ENCODE measurements at regions not wholly inside any gene's neighbourhood (a gene's known extent, or its start where the extent isn't known, plus 50 kb on each side); places are given as distances from the start of the nearest gene placed in this dataset.
"Not testable (repeated sequence)": the region's sequence is repeated elsewhere in the genome, so short reads cannot be mapped to it uniquely, and the experiment has no call there.

DNA sequence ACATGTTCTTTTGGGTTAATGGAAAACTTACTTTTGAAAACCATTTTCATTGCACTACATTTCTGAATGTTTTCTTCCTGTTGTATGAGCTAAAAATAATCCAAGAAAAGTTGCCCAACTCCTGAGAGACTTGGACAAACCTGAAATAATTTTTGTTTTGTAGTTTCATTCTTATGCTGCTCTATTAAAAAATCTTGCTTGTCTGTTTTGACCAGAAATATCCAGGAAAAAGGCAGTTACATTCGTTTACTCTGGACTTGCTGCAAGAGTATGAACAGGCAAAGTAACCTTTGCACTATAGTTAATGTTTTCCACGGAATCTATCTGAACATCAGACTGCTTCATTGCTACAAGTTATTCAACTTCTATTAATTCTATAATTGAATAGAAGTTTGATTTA is 200.1 kb upstream of the DAB2 start:
- H3K36me3 Mint-ChIP-seq (ENCODE audit: insufficient read depth in 2 of 2): no peaks in the 10 kb centered on the region
- H3K9me3 Mint-ChIP-seq: no peaks in the 10 kb centered on the region
- ATAC-seq (replicated peaks in 1 of 2): no peak
- peaks cover 13% of the 10 kb centered on the region for H3K27me3 Mint-ChIP-seq (ENCODE audit: low read depth)
- H3K4me3 Mint-ChIP-seq: no peak overlapping the region
- H3K27ac Mint-ChIP-seq: no peak overlapping the region
- DNase-seq: no peak
- no peaks in the 10 kb centered on the region for H3K4me1 Mint-ChIP-seq (ENCODE audit: low read depth)

DNA sequence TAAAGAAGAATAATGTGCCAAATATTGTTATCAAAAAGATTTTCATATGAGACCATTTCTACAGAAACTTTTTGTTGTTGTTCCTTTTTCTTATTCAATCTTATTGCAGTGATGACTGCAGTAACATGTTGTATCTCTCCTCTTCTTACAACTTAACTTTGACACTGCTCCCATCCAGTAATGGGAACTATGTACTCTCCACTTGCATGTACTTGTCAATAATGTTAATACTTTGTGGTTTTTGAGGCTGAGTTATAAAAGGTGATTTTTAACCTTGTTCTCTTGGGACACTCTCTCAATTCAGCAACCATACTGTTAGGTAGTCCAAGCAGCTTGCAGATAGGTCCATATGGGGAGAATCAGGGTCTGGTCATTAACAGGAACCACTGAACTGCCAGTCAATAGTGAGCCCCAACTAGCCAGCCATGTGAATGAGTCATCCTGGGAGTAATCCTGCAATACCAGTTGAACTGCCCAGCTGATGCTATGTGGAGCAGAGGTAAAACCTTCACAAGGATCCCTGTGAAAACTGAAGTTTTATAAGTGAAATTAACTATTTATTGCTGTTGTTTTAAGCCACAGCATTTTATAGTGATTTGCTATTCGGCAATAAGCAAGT is 199.6 kb upstream of the DAB2 start:
- Mint-ChIP-seq H3K27ac (no peak overlapping the region), H3K9me3 (no peaks in the 10 kb centered on the region), H3K4me1 (ENCODE audit: low read depth) (no peaks in the 10 kb centered on the region), H3K27me3 (ENCODE audit: low read depth) (peaks cover 14% of the 10 kb centered on the region), H3K36me3 (ENCODE audit: insufficient read depth in 2 of 2) (no peaks in the 10 kb centered on the region), H3K4me3 (no peak overlapping the region)
- ATAC-seq (replicated peaks in 1 of 2) (no peak), DNase-seq (no peak)

DNA sequence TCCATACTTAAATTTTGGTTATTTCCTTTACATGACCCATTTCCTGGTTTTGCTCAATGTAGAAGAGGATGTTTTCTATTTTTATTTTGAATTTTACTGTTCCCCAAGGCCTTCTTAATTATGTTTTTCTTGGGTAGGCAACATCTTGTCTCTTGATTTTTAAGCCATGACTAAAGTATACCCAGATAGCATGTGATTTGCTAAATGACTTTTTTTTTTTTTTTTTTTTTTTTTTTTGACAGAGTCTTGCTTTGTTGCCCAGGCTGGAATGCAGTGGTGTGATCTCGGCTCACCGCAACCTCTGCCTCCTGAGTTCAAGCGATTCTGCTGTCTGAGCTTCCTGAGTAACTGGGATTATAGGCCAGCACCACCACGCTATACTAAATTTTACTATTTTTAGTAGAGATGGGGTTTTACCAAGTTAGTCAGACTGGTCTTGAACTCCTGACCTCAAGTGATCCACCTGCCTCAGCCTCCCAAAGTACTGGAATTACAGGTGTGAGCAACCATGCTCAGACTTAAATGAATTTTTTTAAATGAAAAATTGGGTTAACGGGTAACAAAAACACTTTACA is 198.6 kb upstream of the DAB2 start:
- H3K36me3 Mint-ChIP-seq (ENCODE audit: insufficient read depth in 2 of 2): no peaks in the 10 kb centered on the region
- H3K27ac Mint-ChIP-seq: no peak overlapping the region
- ATAC-seq (replicated peaks in 1 of 2): no peak
- H3K9me3 Mint-ChIP-seq: no peaks in the 10 kb centered on the region
- no peak for DNase-seq
- peaks cover 19% of the 10 kb centered on the region for H3K27me3 Mint-ChIP-seq (ENCODE audit: low read depth)
- H3K4me3 Mint-ChIP-seq: no peak overlapping the region
- no peaks in the 10 kb centered on the region for H3K4me1 Mint-ChIP-seq (ENCODE audit: low read depth)

DNA sequence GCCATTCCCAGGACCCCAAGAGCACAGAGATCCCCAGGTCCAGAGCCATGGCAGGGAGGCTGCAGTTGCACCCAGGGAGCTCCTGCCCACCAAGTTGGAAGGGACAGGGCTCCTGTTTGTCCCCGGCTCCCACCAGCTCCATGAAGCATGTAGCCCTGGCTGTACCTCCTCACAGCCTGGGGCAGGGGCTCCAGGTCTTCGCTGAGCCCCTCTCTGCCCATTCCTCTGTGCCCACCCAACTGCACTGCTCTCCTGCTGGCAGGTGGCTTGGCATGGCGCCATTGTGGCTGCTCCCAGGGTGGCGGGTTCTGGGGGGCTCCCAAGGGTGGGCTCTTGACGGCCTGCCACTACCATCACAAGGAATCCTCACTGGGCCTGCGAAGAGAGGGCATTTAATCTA is 197.5 kb upstream of the DAB2 start:
- Mint-ChIP-seq H3K9me3 (no peaks in the 10 kb centered on the region), H3K36me3 (ENCODE audit: insufficient read depth in 2 of 2) (no peaks in the 10 kb centered on the region), H3K27me3 (ENCODE audit: low read depth) (peaks cover 19% of the 10 kb centered on the region), H3K27ac (no peak overlapping the region), H3K4me3 (no peak overlapping the region), H3K4me1 (ENCODE audit: low read depth) (no peaks in the 10 kb centered on the region)
- DNase-seq (no peak), ATAC-seq (replicated peaks in 1 of 2) (no peak)

DNA sequence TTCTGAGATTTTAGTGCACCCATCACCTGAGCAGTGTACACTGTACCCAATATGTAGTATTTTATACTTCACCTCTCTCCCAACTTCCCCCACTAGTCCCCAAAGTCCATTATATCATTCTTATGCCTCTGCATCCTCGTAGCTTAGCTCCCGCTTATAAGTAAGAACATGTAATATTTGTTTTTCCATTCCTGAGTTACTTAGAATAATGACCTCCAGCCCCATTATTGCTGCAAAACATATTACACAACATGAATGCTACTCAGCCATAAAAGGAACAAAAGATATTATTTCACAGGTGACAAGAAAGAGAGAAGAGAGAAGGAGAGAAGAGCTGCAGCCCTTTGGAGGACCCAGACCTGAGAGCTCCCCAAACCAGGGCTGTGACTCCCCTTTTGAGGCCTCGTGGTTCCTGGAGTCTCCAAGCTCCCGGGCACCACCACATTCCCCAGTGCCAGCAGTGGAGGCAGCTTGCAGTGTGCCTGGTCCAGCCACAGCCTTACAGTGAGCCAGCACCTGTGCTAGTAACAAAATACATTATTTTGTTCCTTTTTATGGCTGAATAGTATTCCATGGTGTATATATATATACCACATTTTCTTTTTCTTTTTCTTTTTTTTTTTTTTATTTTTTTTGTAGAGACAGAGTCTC is 194.5 kb upstream of the DAB2 start:
- no peak overlapping the region for H3K27ac Mint-ChIP-seq
- no peak for DNase-seq
- peaks cover 13% of the 10 kb centered on the region for H3K27me3 Mint-ChIP-seq (ENCODE audit: low read depth)
- no peak overlapping the region for H3K4me3 Mint-ChIP-seq
- no peaks in the 10 kb centered on the region for H3K4me1 Mint-ChIP-seq (ENCODE audit: low read depth)
- no peaks in the 10 kb centered on the region for H3K36me3 Mint-ChIP-seq (ENCODE audit: insufficient read depth in 2 of 2)
- no peaks in the 10 kb centered on the region for H3K9me3 Mint-ChIP-seq
- ATAC-seq (replicated peaks in 1 of 2): no peak

- no peak for ATAC-seq (replicated peaks in 1 of 2)
Measured at GRCh38 chr5:39618391-39618790, 193.6 kb upstream of the DAB2 start.

DNA sequence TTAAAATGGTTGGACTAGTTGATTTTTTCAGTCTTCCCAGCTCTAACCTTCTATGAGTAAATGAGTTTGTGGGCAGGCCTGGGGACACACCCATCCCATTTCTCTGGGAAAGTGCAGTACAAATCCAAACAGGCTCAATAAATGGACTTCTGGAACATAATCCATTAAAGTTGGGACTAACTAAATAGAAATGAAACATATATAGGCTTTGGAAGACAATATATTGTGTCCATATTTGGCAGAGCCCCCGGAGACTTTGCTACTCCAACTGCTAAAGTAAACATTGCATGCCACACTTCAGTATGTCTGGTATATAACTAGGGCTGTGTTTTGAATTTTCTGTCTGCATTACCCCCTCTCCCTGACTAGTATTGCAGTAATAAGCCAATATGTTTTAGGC is 191.4 kb upstream of the DAB2 start:
- Mint-ChIP-seq H3K27me3 (ENCODE audit: low read depth) (peaks cover 13% of the 10 kb centered on the region), H3K9me3 (no peaks in the 10 kb centered on the region), H3K4me3 (no peak overlapping the region), H3K27ac (no peak overlapping the region), H3K36me3 (ENCODE audit: insufficient read depth in 2 of 2) (no peaks in the 10 kb centered on the region), H3K4me1 (ENCODE audit: low read depth) (no peaks in the 10 kb centered on the region)
- DNase-seq: no peak
- no peak for ATAC-seq (replicated peaks in 1 of 2)

More at GRCh38 chr5:39618391-39618790, 193.6 kb upstream of the DAB2 start:
- Mint-ChIP-seq H3K27ac (no peak overlapping the region), H3K9me3 (no peaks in the 10 kb centered on the region), H3K27me3 (ENCODE audit: low read depth) (peaks cover 13% of the 10 kb centered on the region), H3K4me1 (ENCODE audit: low read depth) (no peaks in the 10 kb centered on the region), H3K36me3 (ENCODE audit: insufficient read depth in 2 of 2) (no peaks in the 10 kb centered on the region), H3K4me3 (no peak overlapping the region)
- DNase-seq: no peak

- DNase-seq; ATAC-seq (replicated peaks in 1 of 2); H3K4me3 Mint-ChIP-seq; H3K4me1 Mint-ChIP-seq (ENCODE audit: low read depth); H3K27me3 Mint-ChIP-seq (ENCODE audit: low read depth); H3K9me3 Mint-ChIP-seq; H3K27ac Mint-ChIP-seq; H3K36me3 Mint-ChIP-seq (ENCODE audit: insufficient read depth in 2 of 2): not testable (repeated sequence)
Measured at GRCh38 chr5:39611076-39611475, 186.3 kb upstream of the DAB2 start.

GRCh38 chr5:39608024-39608423 is 183.2 kb upstream of the DAB2 start:
- no peak overlapping the region for H3K27ac Mint-ChIP-seq
- peaks cover 0 to 2% of the 10 kb centered on the region in 2 donors for H3K9me3 Mint-ChIP-seq
- no peaks in the 10 kb centered on the region for H3K36me3 Mint-ChIP-seq (ENCODE audit: insufficient read depth in 2 of 2)
- no peak overlapping the region for H3K4me3 Mint-ChIP-seq
- H3K4me1 Mint-ChIP-seq (ENCODE audit: low read depth): no peaks in the 10 kb centered on the region
- peaks cover 21% of the 10 kb centered on the region for H3K27me3 Mint-ChIP-seq (ENCODE audit: low read depth)
- no peak for DNase-seq
- ATAC-seq (replicated peaks in 1 of 2): no peak

DNA sequence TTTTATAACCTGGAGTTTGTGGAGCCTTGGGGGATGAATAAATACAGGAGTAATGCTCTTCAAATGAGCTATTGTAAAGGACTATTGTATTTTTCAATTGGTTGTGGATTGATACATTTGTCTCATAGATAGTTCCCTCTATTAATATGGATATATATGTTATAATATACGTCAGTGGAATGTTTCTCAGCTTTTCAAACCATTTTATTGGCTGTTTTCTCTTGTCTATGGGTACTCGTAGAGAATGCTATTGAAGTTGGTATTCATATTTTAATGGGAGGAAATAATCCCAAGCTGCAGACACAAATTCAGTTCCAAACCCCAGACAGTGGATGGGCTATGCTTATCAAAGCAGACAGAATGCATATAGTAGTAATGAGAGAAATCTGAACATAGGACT is 181.8 kb upstream of the DAB2 start:
- Mint-ChIP-seq H3K27ac (no peak overlapping the region), H3K36me3 (ENCODE audit: insufficient read depth in 2 of 2) (no peaks in the 10 kb centered on the region), H3K4me3 (no peak overlapping the region), H3K9me3 (peaks cover 0 to 2% of the 10 kb centered on the region in 2 donors), H3K4me1 (ENCODE audit: low read depth) (no peaks in the 10 kb centered on the region), H3K27me3 (ENCODE audit: low read depth) (peaks cover 23% of the 10 kb centered on the region)
- ATAC-seq (replicated peaks in 1 of 2) (no peak), DNase-seq (no peak)

DNA sequence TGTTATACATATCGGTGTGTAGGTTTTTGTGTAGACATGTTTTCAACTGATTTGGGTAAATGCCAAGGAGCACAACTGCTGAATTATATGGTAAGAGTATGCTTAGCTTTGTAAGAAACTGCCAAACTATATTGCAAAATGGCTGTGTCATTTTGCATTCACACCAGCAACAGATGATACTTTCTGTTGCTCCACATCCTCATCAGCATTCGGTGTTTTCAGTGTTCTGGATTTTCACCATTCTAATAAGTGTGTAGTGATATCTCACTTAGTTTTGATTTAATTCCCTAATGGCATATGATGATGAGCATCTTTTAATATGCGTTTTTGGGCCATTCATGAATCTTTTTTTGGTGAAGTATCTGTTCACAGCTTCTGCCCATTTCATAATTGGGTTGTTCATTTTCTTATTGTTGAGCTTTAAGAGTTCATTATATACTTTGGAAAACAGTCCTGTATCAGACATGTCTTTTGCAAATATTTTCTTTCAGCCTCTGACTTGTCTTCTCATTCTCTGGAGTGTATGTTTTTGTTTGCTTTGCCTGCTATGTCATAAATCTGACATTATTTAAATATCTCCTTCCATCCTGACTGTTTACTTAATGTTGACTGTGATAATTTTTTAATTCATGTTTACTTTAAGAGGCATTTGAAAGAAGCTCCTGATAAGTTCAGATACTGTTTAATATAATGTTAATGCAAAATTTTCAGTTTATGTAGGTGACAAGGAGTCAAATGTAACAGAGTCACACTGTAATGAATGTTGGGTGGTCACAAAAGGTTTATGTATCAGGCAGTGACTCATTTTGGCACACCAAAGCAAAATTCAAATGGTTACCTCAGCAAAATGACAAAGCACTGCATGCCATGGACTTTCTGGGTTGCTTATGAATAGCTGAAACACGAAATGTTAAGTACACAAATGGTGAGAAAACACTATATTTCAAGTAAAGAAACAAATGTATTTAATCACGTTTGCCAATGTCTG is 181.1 kb upstream of the DAB2 start:
- peaks cover 23% of the 10 kb centered on the region for H3K27me3 Mint-ChIP-seq (ENCODE audit: low read depth)
- peaks cover 0 to 2% of the 10 kb centered on the region in 2 donors for H3K9me3 Mint-ChIP-seq
- DNase-seq: no peak
- no peaks in the 10 kb centered on the region for H3K4me1 Mint-ChIP-seq (ENCODE audit: low read depth)
- no peaks in the 10 kb centered on the region for H3K36me3 Mint-ChIP-seq (ENCODE audit: insufficient read depth in 2 of 2)
- no peak for ATAC-seq (replicated peaks in 1 of 2)
- H3K4me3 Mint-ChIP-seq: no peak overlapping the region
- H3K27ac Mint-ChIP-seq: no peak overlapping the region

DNA sequence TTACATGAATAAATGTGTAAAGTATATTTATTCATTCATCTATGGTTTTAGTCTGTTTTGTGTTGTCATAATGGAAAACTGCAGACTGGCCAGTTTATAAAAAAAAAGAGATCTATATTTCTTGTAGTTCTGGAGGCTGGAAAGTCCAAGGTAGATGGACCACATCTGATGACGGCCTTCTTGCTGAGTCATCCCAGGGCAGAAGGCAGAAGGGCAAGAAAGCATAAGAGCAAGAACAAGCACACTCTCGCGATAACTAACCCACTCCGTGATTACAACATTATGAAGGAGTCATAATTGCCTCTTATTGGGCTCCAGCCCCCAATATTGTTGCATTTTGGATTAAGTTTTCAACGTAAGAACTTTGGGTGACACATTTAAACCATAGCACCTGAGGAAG is 180.4 kb upstream of the DAB2 start:
- Mint-ChIP-seq H3K9me3 (peaks cover 0 to 2% of the 10 kb centered on the region in 2 donors), H3K36me3 (ENCODE audit: insufficient read depth in 2 of 2) (no peaks in the 10 kb centered on the region), H3K4me1 (ENCODE audit: low read depth) (no peaks in the 10 kb centered on the region), H3K27ac (no peak overlapping the region), H3K4me3 (no peak overlapping the region), H3K27me3 (ENCODE audit: low read depth) (peaks cover 23% of the 10 kb centered on the region)
- ATAC-seq (replicated peaks in 1 of 2): no peak
- no peak for DNase-seq

- H3K27me3 Mint-ChIP-seq (ENCODE audit: low read depth): peaks cover 18% of the 10 kb centered on the region
- no peak overlapping the region for H3K27ac Mint-ChIP-seq
- no peaks in the 10 kb centered on the region for H3K4me1 Mint-ChIP-seq (ENCODE audit: low read depth)
- DNase-seq: no peak
- ATAC-seq (replicated peaks in 1 of 2): no peak
- H3K4me3 Mint-ChIP-seq: no peak overlapping the region
- H3K9me3 Mint-ChIP-seq: peaks cover 0 to 2% of the 10 kb centered on the region in 2 donors
- no peaks in the 10 kb centered on the region for H3K36me3 Mint-ChIP-seq (ENCODE audit: insufficient read depth in 2 of 2)
Measured at GRCh38 chr5:39604491-39604890, 179.7 kb upstream of the DAB2 start.

All from activated T-cell treated with anti-CD3 and anti-CD28 coated beads, Interleukin-2, amount 50 U/mL, for 72 hours (primary cell).